Ovary (tissue), 3 donors: ENCODE measurements at regions not wholly inside any gene's neighbourhood (a gene's known extent, or its start where the extent isn't known, plus 50 kb on each side); places are given as distances from the start of the nearest gene placed in this dataset.

Experiments used
- EP300 ChIP-seq: sonication (generic); formaldehyde crosslinking; IDR thresholded peaks from one replicate; pipeline ENCODE4 v1.6.1; 2017; ENCODE audit warnings: antibody characterized with exemption
- POLR2A ChIP-seq: fragments of 450-650 bp; IDR thresholded peaks from one replicate; pipeline ENCODE4 v1.6.1; 2017; ENCODE audit warnings: antibody characterized with exemption, mild to moderate bottlenecking, moderate library complexity
- TF ChIP-seq, protein P1 (sequence below), 3 donors: fragments of 450-650 bp in 2 of 3; fragments of 200-600 bp in 1 of 3; IDR thresholded peaks; one replicate each; pipeline versions ENCODE4 v1.5.1 to v1.8.0; 2016 to 2022; ENCODE audit warnings: antibody characterized with exemption in 3 of 3, mild to moderate bottlenecking in 1 of 3
- donor health status: DM: no; HTN: no; CAD: no.

DNA sequence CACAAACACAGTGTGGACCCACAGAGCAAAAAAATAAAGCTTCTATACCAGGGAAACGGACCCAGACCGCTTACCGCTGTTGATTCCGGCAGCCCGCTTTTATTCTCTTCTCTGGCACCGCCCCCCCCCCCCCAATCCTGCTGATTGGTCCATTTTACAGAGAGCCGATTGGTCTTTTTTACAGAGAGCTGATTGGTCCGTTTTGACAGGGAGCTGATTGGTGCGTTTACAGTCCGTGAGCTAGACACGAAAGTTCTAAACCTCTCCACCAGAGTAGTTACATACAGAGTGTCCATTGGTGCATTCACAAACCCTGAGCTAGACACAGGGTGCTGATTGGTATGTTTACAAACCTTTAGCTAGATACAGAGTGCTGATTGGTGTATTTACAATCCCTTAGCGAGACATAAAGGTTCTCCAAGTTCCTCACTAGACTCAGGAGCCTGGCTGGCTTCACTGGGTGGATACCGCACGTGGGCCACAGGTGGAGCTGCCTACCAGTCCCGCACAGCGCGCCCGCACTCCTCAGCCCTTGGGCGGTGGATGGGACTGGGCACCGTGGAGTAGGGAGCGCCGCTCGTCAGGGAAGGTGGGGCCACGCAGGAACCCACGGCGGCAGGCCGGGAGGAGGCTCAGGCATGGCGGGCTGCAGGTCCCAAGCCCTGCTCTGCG lies 92.4 kb downstream of the HAPSTR1 start:
- TF ChIP-seq POLR2A (no peak), EP300 (no peak)
- TF ChIP-seq, protein P1, sequence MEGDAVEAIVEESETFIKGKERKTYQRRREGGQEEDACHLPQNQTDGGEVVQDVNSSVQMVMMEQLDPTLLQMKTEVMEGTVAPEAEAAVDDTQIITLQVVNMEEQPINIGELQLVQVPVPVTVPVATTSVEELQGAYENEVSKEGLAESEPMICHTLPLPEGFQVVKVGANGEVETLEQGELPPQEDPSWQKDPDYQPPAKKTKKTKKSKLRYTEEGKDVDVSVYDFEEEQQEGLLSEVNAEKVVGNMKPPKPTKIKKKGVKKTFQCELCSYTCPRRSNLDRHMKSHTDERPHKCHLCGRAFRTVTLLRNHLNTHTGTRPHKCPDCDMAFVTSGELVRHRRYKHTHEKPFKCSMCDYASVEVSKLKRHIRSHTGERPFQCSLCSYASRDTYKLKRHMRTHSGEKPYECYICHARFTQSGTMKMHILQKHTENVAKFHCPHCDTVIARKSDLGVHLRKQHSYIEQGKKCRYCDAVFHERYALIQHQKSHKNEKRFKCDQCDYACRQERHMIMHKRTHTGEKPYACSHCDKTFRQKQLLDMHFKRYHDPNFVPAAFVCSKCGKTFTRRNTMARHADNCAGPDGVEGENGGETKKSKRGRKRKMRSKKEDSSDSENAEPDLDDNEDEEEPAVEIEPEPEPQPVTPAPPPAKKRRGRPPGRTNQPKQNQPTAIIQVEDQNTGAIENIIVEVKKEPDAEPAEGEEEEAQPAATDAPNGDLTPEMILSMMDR (IDR thresholded peaks at IDR 0.05): no peak
